Breast epithelium (tissue), 4 donors: ENCODE measurements at regions not wholly inside any gene's neighbourhood (a gene's known extent, or its start where the extent isn't known, plus 50 kb on each side); places are given as distances from the start of the nearest gene placed in this dataset.
A peak's percentile ranks its signal among the peaks of the same experiment; 100 is the strongest.

Experiments used
- DNase-seq, 2 donors: peaks; one replicate each; pipeline ENCODE4 v3.0.0-alpha.2; 2019; ENCODE audit warnings: low spot score in 2 of 2
- H3K27ac ChIP-seq, 2 donors: fragments of 200-600 bp; sonication (generic) in 1 of 2; one replicate each; pipeline ENCODE4 v1.5.1; 2016 to 2019; ENCODE audit warnings: mild to moderate bottlenecking in 1 of 2
- H3K27me3 ChIP-seq, 2 donors: fragments of 200-600 bp; sonication (generic) in 1 of 2; one replicate each; pipeline versions ENCODE4 v1.5.1 to v1.6.0; 2017 to 2019; ENCODE audit warnings: control low read depth in 1 of 2, mild to moderate bottlenecking in 1 of 2
- H3K36me3 ChIP-seq: fragments of 200-600 bp; one replicate; pipeline ENCODE4 v1.5.1; 2019
- H3K4me1 ChIP-seq, 2 donors: fragments of 200-600 bp; sonication (generic); one replicate each; pipeline ENCODE4 v1.5.1; 2016 to 2019; ENCODE audit warnings: control low read depth in 1 of 2
- H3K4me3 ChIP-seq, 3 donors: fragments of 200-600 bp; sonication (generic); 1 replicate in 2 of 3; 2 replicates in 1 of 3; pipeline ENCODE4 v1.5.1; 2016 to 2019; ENCODE audit warnings: mild to moderate bottlenecking in 3 of 3, moderate library complexity in 2 of 3
- H3K9me3 ChIP-seq, 2 donors: fragments of 200-600 bp; sonication (generic) in 1 of 2; one replicate each; pipeline ENCODE4 v1.5.1; 2016 to 2019; ENCODE audit warnings: control low read depth in 1 of 2
- CTCF ChIP-seq, 3 donors: fragments of 450-650 bp; IDR thresholded peaks; one replicate each; pipeline ENCODE4 v1.5.1; 2016 to 2017; ENCODE audit warnings: antibody characterized with exemption in 3 of 3, mild to moderate bottlenecking in 3 of 3, moderate library complexity in 3 of 3
- POLR2A ChIP-seq: fragments of 450-650 bp; IDR thresholded peaks from one replicate; pipeline ENCODE4 v1.6.1; 2016; ENCODE audit warnings: antibody characterized with exemption, mild to moderate bottlenecking, moderate library complexity
- POLR2AphosphoS5 ChIP-seq, 3 donors: sonication (generic); formaldehyde crosslinking; IDR thresholded peaks; one replicate each; pipeline ENCODE4 v1.6.1; 2017; ENCODE audit warnings: antibody characterized with exemption in 3 of 3
- intact Hi-C: fragments of 100-400 bp; cut with DNase I; formaldehyde crosslinking; loops from one replicate; pipeline ENCODE4 v1.15.1; 2023; ENCODE audit warnings: low total_unique reads

DNA sequence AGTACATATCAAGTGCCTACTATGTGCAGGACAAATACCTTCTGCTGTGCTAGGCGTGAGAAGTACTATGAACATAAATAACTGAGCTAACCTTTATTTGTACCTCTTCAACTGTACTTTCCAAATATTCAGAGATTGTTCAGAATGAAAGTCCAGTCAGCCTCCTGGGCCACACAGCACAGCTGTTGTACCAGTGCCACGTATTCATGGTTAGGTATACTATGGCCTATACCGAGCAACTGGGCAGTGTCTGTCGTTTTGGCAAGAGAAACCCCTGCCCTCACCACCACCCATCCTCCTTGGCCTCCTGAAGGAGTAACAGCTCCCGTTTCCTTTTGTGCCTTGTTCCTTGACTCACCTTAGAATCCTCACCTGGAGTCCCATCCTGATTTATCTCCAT lies 53.0 kb downstream of the RASSF10 start:
- Histone ChIP-seq H3K27me3 (no peaks in the 10 kb centered on the region), H3K9me3 (no peaks in the 10 kb centered on the region), H3K36me3 (no peaks in the 10 kb centered on the region), H3K27ac (no peak overlapping the region), H3K4me3 (no peak overlapping the region), H3K4me1 (no peaks in the 10 kb centered on the region)
- DNase-seq, result no peak
- intact Hi-C loops, result no loop called here
- TF ChIP-seq POLR2AphosphoS5 (IDR thresholded peaks at IDR 0.05), result no peak
- TF ChIP-seq CTCF (IDR thresholded peaks at IDR 0.05), result no peak
- no peak for TF ChIP-seq POLR2A

- H3K9me3 ChIP-seq, result no peaks in the 10 kb centered on the region
- TF ChIP-seq POLR2AphosphoS5 (IDR thresholded peaks at IDR 0.05) (no peak), CTCF (IDR thresholded peaks at IDR 0.05) (no peak), POLR2A (no peak)
- H3K36me3 ChIP-seq, result no peaks in the 10 kb centered on the region
- intact Hi-C loops, result no loop called here
- DNase-seq, result peak in 1 of 2 donors; percentile 28
- peak overlapping the region in 2 of 3 donors; percentile 1 to 10 for H3K4me3 ChIP-seq
- H3K27me3 ChIP-seq, result no peaks in the 10 kb centered on the region
- no peak overlapping the region for H3K27ac ChIP-seq
- no peaks in the 10 kb centered on the region for H3K4me1 ChIP-seq
Measured at GRCh38 chr11:13064593-13064992, 55.5 kb downstream of the RASSF10 start.

GRCh38 chr11:13065200-13065787 lies 56.2 kb downstream of the RASSF10 start:
- no peak for DNase-seq
- Histone ChIP-seq H3K4me3 (no peak overlapping the region), H3K36me3 (no peaks in the 10 kb centered on the region), H3K9me3 (no peaks in the 10 kb centered on the region), H3K27ac (no peak overlapping the region), H3K4me1 (no peaks in the 10 kb centered on the region), H3K27me3 (no peaks in the 10 kb centered on the region)
- TF ChIP-seq CTCF (IDR thresholded peaks at IDR 0.05) (no peak), POLR2A (no peak), POLR2AphosphoS5 (IDR thresholded peaks at IDR 0.05) (no peak)
- intact Hi-C loops, result no loop called here

DNA sequence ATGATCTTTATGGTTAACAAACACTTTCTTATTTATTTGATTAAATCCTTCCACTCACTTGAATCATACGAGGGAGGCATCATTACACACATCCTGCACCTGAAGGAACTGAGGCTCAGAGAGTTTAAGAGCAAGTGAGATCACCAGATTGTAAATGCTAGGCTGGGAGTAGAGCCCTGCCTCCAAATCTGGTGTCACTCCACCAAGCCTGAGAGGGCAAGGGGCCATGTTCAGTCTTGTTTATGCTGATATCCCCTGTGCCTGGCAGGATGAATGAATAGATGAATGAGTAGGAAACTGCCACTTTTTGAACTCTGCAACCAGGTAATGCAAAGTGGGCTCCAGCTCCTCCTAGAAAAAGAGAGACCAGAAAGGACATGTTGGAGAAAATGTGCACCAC lies 59.1 kb downstream of the RASSF10 start:
- H3K27me3 ChIP-seq, result no peaks in the 10 kb centered on the region
- TF ChIP-seq CTCF (IDR thresholded peaks at IDR 0.05) (no peak), POLR2A (no peak), POLR2AphosphoS5 (IDR thresholded peaks at IDR 0.05) (no peak)
- H3K9me3 ChIP-seq, result no peaks in the 10 kb centered on the region
- H3K4me3 ChIP-seq, result no peak overlapping the region
- H3K36me3 ChIP-seq, result no peaks in the 10 kb centered on the region
- H3K4me1 ChIP-seq, result no peaks in the 10 kb centered on the region
- intact Hi-C loops, result no loop called here
- no peak for DNase-seq
- H3K27ac ChIP-seq, result no peak overlapping the region

DNA sequence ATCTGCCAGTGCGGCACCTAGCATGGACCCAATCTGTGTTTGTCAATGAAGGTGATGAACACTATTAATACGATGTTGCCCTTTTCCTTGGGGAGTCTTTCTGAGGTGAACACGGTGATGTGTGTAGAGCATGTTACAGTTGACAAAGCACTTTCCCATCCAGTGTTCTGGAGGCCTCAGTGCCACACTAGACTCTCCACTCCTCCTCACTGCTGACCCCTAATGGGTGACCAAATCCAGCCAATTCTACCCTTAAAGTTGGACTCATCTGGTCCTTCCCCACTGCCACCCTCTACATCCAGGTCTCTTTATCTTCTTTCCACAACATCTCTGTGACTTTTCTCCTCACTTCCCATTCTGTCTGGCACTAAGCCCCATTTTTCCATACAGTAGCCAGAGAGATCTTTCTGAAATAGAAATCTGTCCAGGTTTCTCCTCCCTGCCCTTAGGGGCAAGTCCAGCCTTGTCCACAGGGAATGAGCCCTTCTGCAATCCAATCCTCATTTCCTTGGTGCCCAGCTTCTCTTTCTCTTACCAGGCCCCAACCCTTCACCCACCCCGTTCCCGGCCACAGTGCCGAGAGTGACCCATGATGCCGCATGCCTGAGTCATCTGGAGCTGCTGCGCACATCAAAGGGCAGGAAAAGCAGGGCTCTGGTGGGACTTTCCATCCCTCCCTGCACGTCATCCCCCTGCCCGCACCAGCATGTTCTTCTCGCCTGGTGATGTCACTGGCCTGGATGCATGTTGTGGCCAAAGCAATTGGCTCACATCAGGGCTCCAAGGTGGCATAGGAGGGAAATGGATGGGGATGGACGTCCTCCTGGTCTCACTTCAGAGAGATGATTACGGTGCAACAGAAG lies 64.2 kb downstream of the RASSF10 start:
- TF ChIP-seq CTCF (IDR thresholded peaks at IDR 0.05) (no peak), POLR2A (no peak), POLR2AphosphoS5 (IDR thresholded peaks at IDR 0.05) (no peak)
- intact Hi-C loops, result loop anchor here (1.0 kb wide), 1 partner anchor 26 kb away; no protein-coding TSS in a partner anchor
- H3K27ac ChIP-seq, result no peak overlapping the region
- no peaks in the 10 kb centered on the region for H3K9me3 ChIP-seq
- H3K36me3 ChIP-seq, result no peaks in the 10 kb centered on the region
- H3K4me3 ChIP-seq, result no peak overlapping the region
- H3K27me3 ChIP-seq, result no peaks in the 10 kb centered on the region
- no peak for DNase-seq
- no peaks in the 10 kb centered on the region for H3K4me1 ChIP-seq
